MM.1S (cell line): ENCODE measurements at regions not wholly inside any gene's neighbourhood (a gene's known extent, or its start where the extent isn't known, plus 50 kb on each side); places are given as distances from the start of the nearest gene placed in this dataset.

ENCODE experiments used
- DNase-seq: peaks from one replicate; pipeline ENCODE4 v3.0.0-alpha.2; 2015
- H2AFZ ChIP-seq: fragments of 300-600 bp; sonication (generic); 2 replicates; pipeline ENCODE4 v1.6.0; 2016; ENCODE audit warnings: antibody characterized with exemption, low read length
- H3F3A ChIP-seq: fragments of 300-600 bp; sonication (generic); 2 replicates; pipeline ENCODE4 v1.6.1; 2016; ENCODE audit warnings: mild to moderate bottlenecking, antibody characterized with exemption, low read length, moderate library complexity, mixed read lengths; ENCODE audit not compliant: insufficient read depth
- H3K27ac ChIP-seq: fragments of 300-600 bp; sonication (generic); 2 replicates; pipeline ENCODE4 v1.5.1; 2016; ENCODE audit warnings: mild to moderate bottlenecking, low read length
- H3K27me3 ChIP-seq: fragments of 300-600 bp; sonication (generic); replicated peaks from 2 replicates; pipeline ENCODE4 v1.6.0; 2016; ENCODE audit warnings: low read length; ENCODE audit not compliant: insufficient read depth
- H3K36me3 ChIP-seq: fragments of 300-600 bp; sonication (generic); replicated peaks from 2 replicates; pipeline ENCODE4 v1.6.1; 2016; ENCODE audit warnings: mild to moderate bottlenecking, low read length, mixed read lengths; ENCODE audit not compliant: insufficient read depth
- H3K4me1 ChIP-seq: fragments of 300-600 bp; sonication (generic); 2 replicates; pipeline ENCODE4 v1.6.1; 2016; ENCODE audit warnings: low read length, mixed read lengths
- H3K4me2 ChIP-seq: fragments of 300-600 bp; sonication (generic); 2 replicates; pipeline ENCODE4 v1.6.0; 2016; ENCODE audit warnings: low read depth, low read length
- H3K4me3 ChIP-seq: fragments of 300-600 bp; sonication (generic); 2 replicates; pipeline ENCODE4 v1.5.1; 2016; ENCODE audit warnings: low read length, mixed read lengths
- H3K79me2 ChIP-seq: fragments of 300-600 bp; sonication (generic); 2 replicates; pipeline ENCODE4 v1.6.1; 2016; ENCODE audit warnings: mixed run types, low read length, mixed read lengths
- H3K9ac ChIP-seq: fragments of 300-600 bp; sonication (generic); 2 replicates; pipeline ENCODE4 v1.6.1; 2016; ENCODE audit warnings: low read length, mixed read lengths
- H3K9me2 ChIP-seq: fragments of 300-600 bp; sonication (generic); replicated peaks from 2 replicates; pipeline ENCODE4 v1.6.1; 2016; ENCODE audit warnings: mild to moderate bottlenecking, low read length, mixed read lengths; ENCODE audit not compliant: insufficient read depth
- H3K9me3 ChIP-seq: fragments of 300-600 bp; sonication (generic); replicated peaks from 2 replicates; pipeline ENCODE4 v1.6.1; 2016; ENCODE audit warnings: mild to moderate bottlenecking, low read length, mixed read lengths; ENCODE audit not compliant: insufficient read depth
- H4K20me1 ChIP-seq: fragments of 300-600 bp; sonication (generic); 2 replicates; pipeline ENCODE4 v1.6.1; 2016; ENCODE audit warnings: mild to moderate bottlenecking, low read length, moderate library complexity, mixed read lengths; ENCODE audit not compliant: insufficient read depth
- EZH2 ChIP-seq: fragments of 300-600 bp; sonication (generic); optimal IDR thresholded peaks from 2 replicates; pipeline ENCODE3; 2017; ENCODE audit warnings: low read depth, mild to moderate bottlenecking, antibody characterized with exemption, low read length, mixed read lengths
- EZH2phosphoT487 ChIP-seq: fragments of 300-600 bp; sonication (generic); IDR thresholded peaks from 2 replicates; pipeline ENCODE4 v1.6.1; 2018; ENCODE audit warnings: antibody characterized with exemption, low read length
- TF ChIP-seq, protein P1 (sequence below): fragments of 300-600 bp; sonication (generic); IDR thresholded peaks from 2 replicates; pipeline ENCODE4 v1.5.1; 2016; ENCODE audit warnings: antibody characterized with exemption, low read length, mixed read lengths

DNA sequence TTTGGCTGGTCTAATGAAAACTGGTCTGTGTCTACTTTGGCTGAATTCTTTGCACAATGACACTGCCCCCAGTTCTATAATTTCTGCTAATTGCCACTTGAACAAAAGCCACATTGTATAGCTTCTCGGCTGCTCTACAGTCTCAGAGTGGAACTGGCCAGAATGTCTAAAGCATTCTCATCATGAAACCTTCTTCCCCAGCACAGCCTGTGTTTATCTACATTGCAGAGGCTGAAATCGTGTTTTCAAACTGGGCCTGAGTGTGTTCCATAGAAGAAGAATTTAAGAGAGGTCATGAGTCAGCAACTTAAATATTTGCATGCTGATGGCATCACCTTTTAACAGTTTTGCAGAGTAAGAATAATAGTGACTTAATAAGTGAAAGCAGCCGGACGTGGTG is 177.2 kb downstream of the BUB3 start:
- Histone ChIP-seq H3K9me2 (no peaks in the 10 kb centered on the region), H3K9me3 (no peaks in the 10 kb centered on the region), H2AFZ (no peak overlapping the region), H3F3A (0 out of 2 replicates have a peak, but pooled peaks cover 5% of the 10 kb centered on the region), H3K27me3 (no peaks in the 10 kb centered on the region), H4K20me1 (no peaks in the 10 kb centered on the region), H3K9ac (no peak overlapping the region), H3K36me3 (no peaks in the 10 kb centered on the region), H3K4me2 (no peak overlapping the region), H3K27ac (no peak overlapping the region), H3K4me1 (peaks cover 18% of the 10 kb centered on the region), H3K4me3 (no peak overlapping the region), H3K79me2 (no peaks in the 10 kb centered on the region)
- no peak for DNase-seq
- TF ChIP-seq EZH2, result no peak

DNA sequence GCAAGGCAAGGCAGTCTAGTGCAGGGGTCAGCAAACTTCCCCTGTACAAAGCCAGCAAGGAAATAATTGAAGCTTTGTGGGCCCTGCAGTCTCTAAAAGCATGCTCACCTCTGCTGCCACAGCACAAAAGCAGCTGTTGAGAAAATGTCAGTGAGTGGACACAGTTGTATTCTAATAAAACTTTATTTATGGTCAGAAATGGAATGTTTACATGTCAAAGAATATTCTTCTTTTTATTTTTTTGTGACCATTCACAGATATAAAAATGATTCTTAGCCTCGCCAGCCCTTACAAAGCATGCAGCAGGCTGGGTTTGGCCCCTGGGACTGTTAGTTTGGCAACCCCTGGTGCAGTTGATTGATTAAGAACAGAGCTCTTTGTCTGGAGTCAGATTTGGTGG is 192.4 kb downstream of the BUB3 start:
- DNase-seq, result no peak
- no peak overlapping the region for H2AFZ ChIP-seq
- H3K4me2 ChIP-seq, result no peak overlapping the region
- no peaks in the 10 kb centered on the region for H3K36me3 ChIP-seq
- no peaks in the 10 kb centered on the region for H3F3A ChIP-seq
- H3K27me3 ChIP-seq, result no peaks in the 10 kb centered on the region
- TF ChIP-seq EZH2phosphoT487, result no peak
- no peak for TF ChIP-seq EZH2
- TF ChIP-seq, protein P1, sequence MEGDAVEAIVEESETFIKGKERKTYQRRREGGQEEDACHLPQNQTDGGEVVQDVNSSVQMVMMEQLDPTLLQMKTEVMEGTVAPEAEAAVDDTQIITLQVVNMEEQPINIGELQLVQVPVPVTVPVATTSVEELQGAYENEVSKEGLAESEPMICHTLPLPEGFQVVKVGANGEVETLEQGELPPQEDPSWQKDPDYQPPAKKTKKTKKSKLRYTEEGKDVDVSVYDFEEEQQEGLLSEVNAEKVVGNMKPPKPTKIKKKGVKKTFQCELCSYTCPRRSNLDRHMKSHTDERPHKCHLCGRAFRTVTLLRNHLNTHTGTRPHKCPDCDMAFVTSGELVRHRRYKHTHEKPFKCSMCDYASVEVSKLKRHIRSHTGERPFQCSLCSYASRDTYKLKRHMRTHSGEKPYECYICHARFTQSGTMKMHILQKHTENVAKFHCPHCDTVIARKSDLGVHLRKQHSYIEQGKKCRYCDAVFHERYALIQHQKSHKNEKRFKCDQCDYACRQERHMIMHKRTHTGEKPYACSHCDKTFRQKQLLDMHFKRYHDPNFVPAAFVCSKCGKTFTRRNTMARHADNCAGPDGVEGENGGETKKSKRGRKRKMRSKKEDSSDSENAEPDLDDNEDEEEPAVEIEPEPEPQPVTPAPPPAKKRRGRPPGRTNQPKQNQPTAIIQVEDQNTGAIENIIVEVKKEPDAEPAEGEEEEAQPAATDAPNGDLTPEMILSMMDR, result no peak
- no peaks in the 10 kb centered on the region for H3K9me2 ChIP-seq
- H3K9ac ChIP-seq, result no peak overlapping the region
- no peaks in the 10 kb centered on the region for H3K79me2 ChIP-seq
- H3K4me3 ChIP-seq, result no peak overlapping the region
- H3K4me1 ChIP-seq, result no peaks in the 10 kb centered on the region
- no peaks in the 10 kb centered on the region for H3K9me3 ChIP-seq
- H4K20me1 ChIP-seq, result no peaks in the 10 kb centered on the region
- no peak overlapping the region for H3K27ac ChIP-seq

GRCh38 chr10:123348691-123349572 is 194.7 kb downstream of the BUB3 start:
- no peak overlapping the region for H3K4me2 ChIP-seq
- H3K27ac ChIP-seq, result no peak overlapping the region
- TF ChIP-seq, protein P1, result no peak
- TF ChIP-seq EZH2phosphoT487, result no peak
- TF ChIP-seq EZH2, result no peak
- no peaks in the 10 kb centered on the region for H3K36me3 ChIP-seq
- H3K27me3 ChIP-seq, result no peaks in the 10 kb centered on the region
- no peaks in the 10 kb centered on the region for H3F3A ChIP-seq
- no peak overlapping the region for H3K4me3 ChIP-seq
- no peaks in the 10 kb centered on the region for H3K79me2 ChIP-seq
- no peaks in the 10 kb centered on the region for H4K20me1 ChIP-seq
- H2AFZ ChIP-seq, result no peak overlapping the region
- H3K9me3 ChIP-seq, result no peaks in the 10 kb centered on the region
- H3K9me2 ChIP-seq, result no peaks in the 10 kb centered on the region
- DNase-seq, result no peak
- no peaks in the 10 kb centered on the region for H3K4me1 ChIP-seq
- H3K9ac ChIP-seq, result no peak overlapping the region

DNA sequence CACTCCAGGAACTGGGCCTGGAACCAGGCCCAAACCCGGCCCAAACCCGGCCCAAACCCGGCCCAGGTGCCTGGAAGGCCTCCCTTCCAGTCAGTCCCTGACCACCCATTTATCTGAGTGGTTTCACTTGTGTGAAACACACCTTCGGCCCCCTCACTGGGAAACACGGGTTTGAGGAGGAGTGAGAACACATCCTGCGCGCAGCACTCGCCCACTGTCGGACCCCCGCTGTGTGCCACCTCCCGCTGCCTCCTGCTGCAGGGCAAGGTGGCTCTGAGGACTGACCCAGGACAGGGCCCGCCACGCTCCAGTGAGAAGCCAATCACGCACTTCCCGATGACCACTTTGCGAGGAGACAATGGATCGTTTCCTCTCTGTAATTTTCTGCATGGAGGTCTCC is 197.5 kb downstream of the BUB3 start:
- H3K27me3 ChIP-seq, result no peaks in the 10 kb centered on the region
- no peak overlapping the region for H3K9ac ChIP-seq
- no peaks in the 10 kb centered on the region for H3K36me3 ChIP-seq
- H3K27ac ChIP-seq, result no peak overlapping the region
- no peaks in the 10 kb centered on the region for H3K79me2 ChIP-seq
- H3K9me3 ChIP-seq, result no peaks in the 10 kb centered on the region
- no peak for DNase-seq
- no peaks in the 10 kb centered on the region for H3K4me1 ChIP-seq
- H3K9me2 ChIP-seq, result no peaks in the 10 kb centered on the region
- H3F3A ChIP-seq, result no peaks in the 10 kb centered on the region
- H3K4me3 ChIP-seq, result no peak overlapping the region
- no peak overlapping the region for H2AFZ ChIP-seq
- TF ChIP-seq EZH2phosphoT487, result no peak
- TF ChIP-seq, protein P1, result no peak
- no peak for TF ChIP-seq EZH2
- no peak overlapping the region for H3K4me2 ChIP-seq
- H4K20me1 ChIP-seq, result no peaks in the 10 kb centered on the region
